H9 (cell line): ENCODE measurements at regions not wholly inside any gene's neighbourhood (a gene's known extent, or its start where the extent isn't known, plus 50 kb on each side); places are given as distances from the start of the nearest gene placed in this dataset.

Experiments
- DNase-seq: peaks from one replicate; pipeline ENCODE4 v3.0.0-alpha.2; 2017
- H2AFZ ChIP-seq: one replicate; pipeline ENCODE4 v1.6.1; 2013; ENCODE audit warnings: mild to moderate bottlenecking, low read length, control low read depth, moderate library complexity
- H2AK5ac ChIP-seq: 2 replicates; pipeline ENCODE4 v1.6.1; 2013; ENCODE audit warnings: low read length, control low read depth, mixed read lengths; ENCODE audit not compliant: insufficient read length
- H2BK120ac ChIP-seq: one replicate; pipeline ENCODE4 v1.6.1; 2013; ENCODE audit warnings: low read depth, mild to moderate bottlenecking, low read length, control low read depth, inconsistent platforms; ENCODE audit not compliant: poor library complexity, severe bottlenecking
- H2BK12ac ChIP-seq: 2 replicates; pipeline ENCODE4 v1.6.1; 2013; ENCODE audit warnings: low read length, control low read depth, mixed read lengths, low read depth; ENCODE audit not compliant: insufficient read length
- H2BK15ac ChIP-seq: 2 replicates; pipeline ENCODE4 v1.6.1; 2013; ENCODE audit warnings: low read depth, low read length, control low read depth
- H2BK20ac ChIP-seq: one replicate; pipeline ENCODE4 v1.6.1; 2013; ENCODE audit warnings: low read depth, mild to moderate bottlenecking, low read length, control low read depth, inconsistent platforms; ENCODE audit not compliant: poor library complexity, severe bottlenecking
- H2BK5ac ChIP-seq: 2 replicates; pipeline ENCODE4 v1.6.1; 2013; ENCODE audit warnings: low read length, control low read depth, mixed read lengths; ENCODE audit not compliant: insufficient read length
- H3K14ac ChIP-seq: 2 replicates; pipeline ENCODE4 v1.6.1; 2013; ENCODE audit warnings: low read length, control low read depth; ENCODE audit not compliant: insufficient read depth
- H3K18ac ChIP-seq: 2 replicates; pipeline ENCODE4 v1.6.1; 2013; ENCODE audit warnings: low read depth, mild to moderate bottlenecking, mixed read lengths, low read length, control low read depth; ENCODE audit not compliant: insufficient read length
- H3K23ac ChIP-seq: 2 replicates; pipeline ENCODE4 v1.6.1; 2013; ENCODE audit warnings: low read length, control low read depth, mixed read lengths, low read depth; ENCODE audit not compliant: insufficient read length
- H3K23me2 ChIP-seq: 2 replicates; pipeline ENCODE4 v1.6.1; 2013; ENCODE audit warnings: low read depth, mild to moderate bottlenecking, mixed read lengths, low read length, control low read depth; ENCODE audit not compliant: insufficient read length, poor library complexity, severe bottlenecking
- H3K27ac ChIP-seq: 2 replicates; pipeline ENCODE4 v1.5.1; 2013; ENCODE audit warnings: low read length, control low read depth, mixed read lengths, low read depth; ENCODE audit not compliant: insufficient read length
- H3K27me3 ChIP-seq: 2 replicates; pipeline ENCODE4 v1.6.1; 2013; ENCODE audit warnings: low read length, control low read depth, inconsistent platforms; ENCODE audit not compliant: insufficient read depth
- H3K4ac ChIP-seq: 2 replicates; pipeline ENCODE4 v1.6.1; 2013; ENCODE audit warnings: low read depth, mild to moderate bottlenecking, control low read depth, inconsistent platforms, low read length, moderate library complexity
- H3K4me1 ChIP-seq: 2 replicates; pipeline ENCODE4 v1.6.1; 2013; ENCODE audit warnings: low read length, control low read depth, inconsistent platforms; ENCODE audit not compliant: insufficient read depth
- H3K4me2 ChIP-seq: 2 replicates; pipeline ENCODE4 v1.6.1; 2013; ENCODE audit warnings: low read length, control low read depth, mixed read lengths; ENCODE audit not compliant: insufficient read length, insufficient read depth
- H3K56ac ChIP-seq: 2 replicates; pipeline ENCODE4 v1.6.1; 2013; ENCODE audit warnings: low read depth, mild to moderate bottlenecking, mixed read lengths, low read length, control low read depth; ENCODE audit not compliant: insufficient read length
- H3K79me1 ChIP-seq: 2 replicates; pipeline ENCODE4 v1.6.1; 2013; ENCODE audit warnings: low read depth, mild to moderate bottlenecking, moderate library complexity, low read length, control low read depth, inconsistent platforms; ENCODE audit not compliant: insufficient read depth, poor library complexity, severe bottlenecking
- H3K79me2 ChIP-seq: 2 replicates; pipeline ENCODE4 v1.6.1; 2013; ENCODE audit warnings: low read length, control low read depth, inconsistent platforms; ENCODE audit not compliant: insufficient read depth
- H3K9ac ChIP-seq: 2 replicates; pipeline ENCODE4 v1.6.1; 2013; ENCODE audit warnings: low read length, control low read depth, mixed read lengths; ENCODE audit not compliant: insufficient read length; ENCODE audit errors: extremely low read depth
- H3K9me3 ChIP-seq: one replicate; pipeline ENCODE4 v1.6.1; 2013; ENCODE audit warnings: low read depth, low read length, inconsistent platforms; ENCODE audit not compliant: control insufficient read depth
- H3T11ph ChIP-seq: one replicate; pipeline ENCODE4 v1.6.1; 2013; ENCODE audit warnings: mild to moderate bottlenecking, low read length, control low read depth, inconsistent platforms
- H4K20me1 ChIP-seq: one replicate; pipeline ENCODE4 v1.6.1; 2013; ENCODE audit not compliant: control insufficient read depth, insufficient read length, insufficient read depth
- H4K5ac ChIP-seq: 2 replicates; pipeline ENCODE4 v1.6.1; 2013; ENCODE audit warnings: low read depth, mild to moderate bottlenecking, mixed read lengths, low read length, control low read depth; ENCODE audit not compliant: insufficient read length
- H4K8ac ChIP-seq: replicated peaks from 2 replicates; pipeline ENCODE4 v1.6.1; 2013; ENCODE audit warnings: low read length, control low read depth, mixed read lengths, low read depth; ENCODE audit not compliant: insufficient read length
- H4K91ac ChIP-seq: 2 replicates; pipeline ENCODE4 v1.6.1; 2013; ENCODE audit warnings: low read depth, mild to moderate bottlenecking, moderate library complexity, mixed read lengths, low read length, control low read depth; ENCODE audit not compliant: insufficient read length
- H3K27ac Mint-ChIP-seq, 3 experiments: 2 replicates in 2 of 3; 3 replicates in 1 of 3; pipeline ENCODE4 v1.8.0; 2020 to 2021; ENCODE audit warnings: mixed read lengths in 3 of 3, mild to moderate bottlenecking in 1 of 3, moderate library complexity in 1 of 3
- H3K27me3 Mint-ChIP-seq: 2 replicates; pipeline ENCODE4 v1.8.0; 2021; ENCODE audit warnings: low read depth, mild to moderate bottlenecking, moderate library complexity, mixed read lengths
- H3K36me3 Mint-ChIP-seq, 3 experiments: 2 replicates in 2 of 3; 3 replicates in 1 of 3; pipeline ENCODE4 v1.8.0; 2020 to 2021; ENCODE audit warnings: low read depth in 3 of 3, mixed read lengths in 3 of 3; ENCODE audit not compliant: insufficient read depth in 1 of 3
- H3K4me1 Mint-ChIP-seq, 2 experiments: 2 replicates each; pipeline ENCODE4 v1.8.0; 2020; ENCODE audit warnings: mixed read lengths in 2 of 2
- H3K4me3 Mint-ChIP-seq, 2 experiments: 2 replicates in 1 of 2; 3 replicates in 1 of 2; pipeline ENCODE4 v1.8.0; 2020 to 2021; ENCODE audit warnings: mild to moderate bottlenecking in 2 of 2, mixed read lengths in 2 of 2, moderate library complexity in 1 of 2
- H3K9me3 Mint-ChIP-seq, 2 experiments: 2 replicates in 1 of 2; 3 replicates in 1 of 2; pipeline ENCODE4 v1.8.0; 2020; ENCODE audit warnings: mild to moderate bottlenecking in 2 of 2, mixed read lengths in 2 of 2, moderate library complexity in 1 of 2
- WGBS: extraction: QIAGEN DNeasy Blood & Tissue Kit; methylation state at CpG from one replicate; pipeline ENCODE4 v1.1.7; 2013; ENCODE audit warnings: missing lambda C conversion rate, low lambda C conversion rate, mixed read lengths; ENCODE audit not compliant: insufficient read length; ENCODE audit errors: extremely low coverage; 5-methylcytosine and 5-hydroxymethylcytosine counted together
- TF ChIP-seq, protein P1 (sequence below): fragments of 200-600 bp; sonication (generic); conservative IDR thresholded peaks from 3 replicates; pipeline ENCODE4 v1.8.0; 2021; ENCODE audit warnings: antibody characterized with exemption, mild to moderate bottlenecking

GRCh38 chr7:71019706-71020105, 112.2 kb upstream of the GALNT17 start:
- TF ChIP-seq, protein P1, sequence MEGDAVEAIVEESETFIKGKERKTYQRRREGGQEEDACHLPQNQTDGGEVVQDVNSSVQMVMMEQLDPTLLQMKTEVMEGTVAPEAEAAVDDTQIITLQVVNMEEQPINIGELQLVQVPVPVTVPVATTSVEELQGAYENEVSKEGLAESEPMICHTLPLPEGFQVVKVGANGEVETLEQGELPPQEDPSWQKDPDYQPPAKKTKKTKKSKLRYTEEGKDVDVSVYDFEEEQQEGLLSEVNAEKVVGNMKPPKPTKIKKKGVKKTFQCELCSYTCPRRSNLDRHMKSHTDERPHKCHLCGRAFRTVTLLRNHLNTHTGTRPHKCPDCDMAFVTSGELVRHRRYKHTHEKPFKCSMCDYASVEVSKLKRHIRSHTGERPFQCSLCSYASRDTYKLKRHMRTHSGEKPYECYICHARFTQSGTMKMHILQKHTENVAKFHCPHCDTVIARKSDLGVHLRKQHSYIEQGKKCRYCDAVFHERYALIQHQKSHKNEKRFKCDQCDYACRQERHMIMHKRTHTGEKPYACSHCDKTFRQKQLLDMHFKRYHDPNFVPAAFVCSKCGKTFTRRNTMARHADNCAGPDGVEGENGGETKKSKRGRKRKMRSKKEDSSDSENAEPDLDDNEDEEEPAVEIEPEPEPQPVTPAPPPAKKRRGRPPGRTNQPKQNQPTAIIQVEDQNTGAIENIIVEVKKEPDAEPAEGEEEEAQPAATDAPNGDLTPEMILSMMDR: no peak
- no peak overlapping the region for H2BK20ac ChIP-seq
- H4K20me1 ChIP-seq: no peaks in the 10 kb centered on the region
- H3K27me3 Mint-ChIP-seq: peaks cover 3% of the 10 kb centered on the region
- H3K56ac ChIP-seq: no peak overlapping the region
- 0 out of 4 replicates have a peak, but pooled peaks cover 4 to 5% of the 10 kb centered on the region in 2 experiments for H3K4me1 Mint-ChIP-seq
- H3K79me2 ChIP-seq: no peaks in the 10 kb centered on the region
- peak overlapping the region in 1 of 3 experiments; percentile 24; a peak in 1 of 7 replicates for H3K27ac Mint-ChIP-seq
- no peak overlapping the region for H4K91ac ChIP-seq
- H3K4me1 ChIP-seq: no peaks in the 10 kb centered on the region
- H3K23ac ChIP-seq: no peak overlapping the region
- H4K8ac ChIP-seq: no peak overlapping the region
- no peak overlapping the region for H2BK15ac ChIP-seq
- H3K4me3 Mint-ChIP-seq: no peak overlapping the region
- H3T11ph ChIP-seq: no peak overlapping the region
- no peak overlapping the region for H2AFZ ChIP-seq
- H3K27ac ChIP-seq: no peak overlapping the region
- no peaks in the 10 kb centered on the region for H3K27me3 ChIP-seq
- no peak overlapping the region for H2BK12ac ChIP-seq
- H3K9ac ChIP-seq: no peak overlapping the region
- H3K4ac ChIP-seq: no peak overlapping the region
- no peak overlapping the region for H2BK5ac ChIP-seq
- no peak overlapping the region for H4K5ac ChIP-seq
- no peaks in the 10 kb centered on the region for H3K9me3 ChIP-seq
- no peak overlapping the region for H2BK120ac ChIP-seq
- no peak overlapping the region for H2AK5ac ChIP-seq
- H3K4me2 ChIP-seq: no peak overlapping the region
- no peaks in the 10 kb centered on the region for H3K23me2 ChIP-seq
- no peaks in the 10 kb centered on the region for H3K36me3 Mint-ChIP-seq
- no peak overlapping the region for H3K14ac ChIP-seq
- no CpG with 5 or more reads among the region's 7 CpGs for WGBS
- H3K79me1 ChIP-seq: no peaks in the 10 kb centered on the region
- H3K18ac ChIP-seq: no peak overlapping the region
- DNase-seq: no peak
- H3K9me3 Mint-ChIP-seq: no peaks in the 10 kb centered on the region; a peak in 1 of 5 replicates
